HL-60 (cell line): ENCODE measurements at regions not wholly inside any gene's neighbourhood (a gene's known extent, or its start where the extent isn't known, plus 50 kb on each side); places are given as distances from the start of the nearest gene placed in this dataset.
"Not testable (repeated sequence)": the region's sequence is repeated elsewhere in the genome, so short reads cannot be mapped to it uniquely, and the experiment has no call there.

Experiments used
- POLR2AphosphoS5 ChIP-seq: IDR thresholded peaks from 2 replicates; pipeline ENCODE4 v1.6.1; 2012; ENCODE audit warnings: low read depth
- TF ChIP-seq, protein P1 (sequence below): IDR thresholded peaks from one replicate; pipeline ENCODE4 v1.5.1; 2011; ENCODE audit warnings: low read length, control low read depth, inconsistent platforms; ENCODE audit not compliant: insufficient read depth

DNA sequence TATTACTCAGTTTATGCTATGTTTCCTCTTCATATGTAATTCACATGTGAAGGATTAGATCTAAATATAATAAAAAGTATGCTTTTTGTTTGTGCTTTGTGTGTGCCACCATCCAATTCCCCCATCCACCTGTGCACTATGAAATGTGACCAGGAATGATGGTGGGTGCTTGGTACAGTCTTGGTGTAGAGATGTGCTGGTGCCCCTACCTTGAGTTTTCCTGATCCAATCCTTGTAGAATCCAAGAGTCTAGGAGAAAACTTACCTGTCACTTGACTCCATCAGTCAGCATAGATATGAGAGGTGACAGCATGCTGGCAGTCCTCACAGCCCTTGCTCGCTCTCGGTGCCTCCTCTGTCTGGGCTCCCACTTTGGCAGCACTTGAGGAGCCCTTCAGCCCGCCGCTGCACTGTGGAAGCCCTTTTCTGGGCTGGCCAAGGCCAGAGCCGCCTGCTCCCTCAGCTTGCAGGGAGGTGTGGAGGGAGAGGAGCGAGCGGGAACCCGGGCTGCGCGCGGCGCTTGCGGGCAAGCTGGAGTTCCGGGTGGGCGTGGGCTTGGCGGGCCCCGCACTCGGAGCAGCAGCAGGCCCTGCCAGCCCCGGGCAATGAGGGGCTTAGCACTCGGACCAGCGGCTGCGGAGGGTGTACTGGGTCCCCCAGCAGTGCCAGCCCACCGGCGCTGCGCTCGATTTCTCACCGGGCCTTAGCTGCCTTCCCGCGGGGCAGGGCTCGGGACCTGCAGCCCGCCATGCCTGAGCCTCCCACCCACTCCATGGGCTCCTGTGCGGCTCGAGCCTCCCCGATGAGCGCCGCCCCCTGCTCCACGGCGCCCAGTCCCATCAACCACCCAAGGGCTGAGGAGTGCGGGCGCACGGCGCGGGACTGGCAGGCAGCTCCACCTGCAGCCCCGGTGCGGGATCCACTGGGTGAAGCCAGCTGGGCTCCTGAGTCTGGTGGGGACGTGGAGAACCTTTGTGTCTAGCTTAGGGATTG, 874.7 kb downstream of the PLA2G4A start:
- TF ChIP-seq, protein P1, sequence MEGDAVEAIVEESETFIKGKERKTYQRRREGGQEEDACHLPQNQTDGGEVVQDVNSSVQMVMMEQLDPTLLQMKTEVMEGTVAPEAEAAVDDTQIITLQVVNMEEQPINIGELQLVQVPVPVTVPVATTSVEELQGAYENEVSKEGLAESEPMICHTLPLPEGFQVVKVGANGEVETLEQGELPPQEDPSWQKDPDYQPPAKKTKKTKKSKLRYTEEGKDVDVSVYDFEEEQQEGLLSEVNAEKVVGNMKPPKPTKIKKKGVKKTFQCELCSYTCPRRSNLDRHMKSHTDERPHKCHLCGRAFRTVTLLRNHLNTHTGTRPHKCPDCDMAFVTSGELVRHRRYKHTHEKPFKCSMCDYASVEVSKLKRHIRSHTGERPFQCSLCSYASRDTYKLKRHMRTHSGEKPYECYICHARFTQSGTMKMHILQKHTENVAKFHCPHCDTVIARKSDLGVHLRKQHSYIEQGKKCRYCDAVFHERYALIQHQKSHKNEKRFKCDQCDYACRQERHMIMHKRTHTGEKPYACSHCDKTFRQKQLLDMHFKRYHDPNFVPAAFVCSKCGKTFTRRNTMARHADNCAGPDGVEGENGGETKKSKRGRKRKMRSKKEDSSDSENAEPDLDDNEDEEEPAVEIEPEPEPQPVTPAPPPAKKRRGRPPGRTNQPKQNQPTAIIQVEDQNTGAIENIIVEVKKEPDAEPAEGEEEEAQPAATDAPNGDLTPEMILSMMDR: not testable (repeated sequence)
- TF ChIP-seq POLR2AphosphoS5: not testable (repeated sequence)
